Liver (tissue), 8 donors: ENCODE measurements at regions not wholly inside any gene's neighbourhood (a gene's known extent, or its start where the extent isn't known, plus 50 kb on each side); places are given as distances from the start of the nearest gene placed in this dataset.

ENCODE experiments used
- DNase-seq: peaks from one replicate; pipeline ENCODE4 v3.0.0-alpha.2; 2017; ENCODE audit warnings: low spot score
- H3K27ac ChIP-seq, 2 donors: one replicate each; pipeline ENCODE4 v1.7.0; 2013; ENCODE audit warnings: inconsistent platforms in 2 of 2, low read length in 2 of 2, control low read depth in 1 of 2, low read depth in 1 of 2, mild to moderate bottlenecking in 1 of 2
- H3K27me3 ChIP-seq, 4 donors: one replicate each; pipeline versions ENCODE4 v1.6.1 to v1.7.0; 2013; ENCODE audit warnings: low read length in 3 of 4, inconsistent platforms in 1 of 4, mild to moderate bottlenecking in 1 of 4, moderate library complexity in 1 of 4; ENCODE audit not compliant: control insufficient read depth in 4 of 4, insufficient read depth in 4 of 4
- H3K36me3 ChIP-seq, 4 donors: one replicate each; pipeline versions ENCODE4 v1.6.1 to v1.7.0; 2013; ENCODE audit warnings: low read length in 3 of 4, mild to moderate bottlenecking in 3 of 4, low read depth in 1 of 4, moderate library complexity in 1 of 4; ENCODE audit not compliant: control insufficient read depth in 4 of 4, insufficient read depth in 3 of 4
- H3K4me1 ChIP-seq, 4 donors: one replicate each; pipeline versions ENCODE4 v1.6.1 to v1.7.0; 2013; ENCODE audit warnings: low read length in 3 of 4, mild to moderate bottlenecking in 3 of 4, moderate library complexity in 1 of 4; ENCODE audit not compliant: control insufficient read depth in 4 of 4, insufficient read depth in 4 of 4
- H3K4me3 ChIP-seq, 3 donors: one replicate each; pipeline versions ENCODE4 v1.6.1 to v1.7.0; 2013; ENCODE audit warnings: low read length in 3 of 3, control low read depth in 1 of 3, low read depth in 1 of 3, mild to moderate bottlenecking in 1 of 3
- H3K9ac ChIP-seq, 2 donors: one replicate each; pipeline ENCODE4 v1.7.0; 2013; ENCODE audit warnings: low read length in 2 of 2, mild to moderate bottlenecking in 2 of 2, moderate library complexity in 2 of 2, control low read depth in 1 of 2, low read depth in 1 of 2
- H3K9me3 ChIP-seq, 4 donors: one replicate each; pipeline versions ENCODE4 v1.6.1 to v1.7.0; 2013; ENCODE audit warnings: low read length in 3 of 4; ENCODE audit not compliant: control insufficient read depth in 4 of 4
- ATF3 ChIP-seq: IDR thresholded peaks from 2 replicates; pipeline ENCODE4 v1.6.1; 2016; ENCODE audit warnings: antibody characterized with exemption
- CTCF ChIP-seq: fragments of 150-350 bp; IDR thresholded peaks from 2 replicates; pipeline ENCODE4 v1.5.1; 2017; ENCODE audit warnings: improper control_type of control experiment, low read depth, low read length; ENCODE audit not compliant: missing input control
- EGR1 ChIP-seq, 2 donors: IDR thresholded peaks; 2 replicates each; pipeline ENCODE4 v1.6.1; 2016 to 2018; ENCODE audit warnings: antibody characterized with exemption in 2 of 2, low read depth in 2 of 2
- FOXA1 ChIP-seq: IDR thresholded peaks from 2 replicates; pipeline ENCODE4 v1.6.1; 2016; ENCODE audit warnings: antibody characterized with exemption
- GABPA ChIP-seq, 2 donors: IDR thresholded peaks in 1 of 2; conservative IDR thresholded peaks in 1 of 2; 2 replicates each; pipeline ENCODE4 v1.6.1; 2016; ENCODE audit warnings: antibody characterized with exemption in 2 of 2, mild to moderate bottlenecking in 1 of 2, moderate library complexity in 1 of 2
- HNF4A ChIP-seq, 2 donors: conservative IDR thresholded peaks; 2 replicates each; pipeline ENCODE4 v1.6.1; 2016; ENCODE audit warnings: antibody characterized with exemption in 2 of 2, mild to moderate bottlenecking in 2 of 2
- HNF4G ChIP-seq: IDR thresholded peaks from 2 replicates; pipeline ENCODE4 v1.6.1; 2016; ENCODE audit warnings: antibody characterized with exemption
- MAX ChIP-seq: IDR thresholded peaks from 2 replicates; pipeline ENCODE4 v1.6.1; 2016; ENCODE audit warnings: antibody characterized with exemption
- NR2F2 ChIP-seq: IDR thresholded peaks from 2 replicates; pipeline ENCODE4 v1.6.1; 2016; ENCODE audit warnings: antibody characterized with exemption
- RAD21 ChIP-seq, 2 donors: IDR thresholded peaks; 2 replicates each; pipeline ENCODE4 v1.6.1; 2016; ENCODE audit warnings: antibody characterized with exemption in 2 of 2, mild to moderate bottlenecking in 2 of 2
- REST ChIP-seq: IDR thresholded peaks from 2 replicates; pipeline ENCODE4 v1.6.1; 2016; ENCODE audit warnings: antibody characterized with exemption, mild to moderate bottlenecking
- RXRA ChIP-seq, 2 donors: IDR thresholded peaks; 2 replicates each; pipeline ENCODE4 v1.6.1; 2017 to 2018; ENCODE audit warnings: antibody characterized with exemption in 2 of 2, mild to moderate bottlenecking in 1 of 2
- SP1 ChIP-seq: IDR thresholded peaks from 2 replicates; pipeline ENCODE4 v1.6.1; 2018; ENCODE audit warnings: antibody characterized with exemption, mild to moderate bottlenecking
- TAF1 ChIP-seq: conservative IDR thresholded peaks from 2 replicates; pipeline ENCODE4 v1.6.1; 2016; ENCODE audit warnings: antibody characterized with exemption, mild to moderate bottlenecking
- YY1 ChIP-seq: IDR thresholded peaks from 2 replicates; pipeline ENCODE4 v1.6.1; 2016; ENCODE audit warnings: antibody characterized with exemption, mild to moderate bottlenecking
- ZBTB33 ChIP-seq: IDR thresholded peaks from 2 replicates; pipeline ENCODE4 v1.6.1; 2016; ENCODE audit warnings: antibody characterized with exemption
- WGBS: extraction: QIAGEN DNeasy Blood & Tissue Kit; methylation state at CpG from one replicate; pipeline ENCODE4 v1.1.7; 2013; 5-methylcytosine and 5-hydroxymethylcytosine counted together
- donor health status: healthy.
- donor health status: healthy.
- donor health status: healthy.
- donor health status: healthy.
- donor health status: healthy.

- Histone ChIP-seq H3K27ac (no peak overlapping the region), H3K9me3 (peaks cover 0 to 2% (median 0%) of the 10 kb centered on the region in 4 donors), H3K9ac (no peak overlapping the region), H3K4me1 (no peaks in the 10 kb centered on the region), H3K36me3 (no peaks in the 10 kb centered on the region), H3K4me3 (no peak overlapping the region), H3K27me3 (no peaks in the 10 kb centered on the region)
- TF ChIP-seq CTCF (no peak), RXRA (IDR thresholded peaks at IDR 0.05) (no peak), ATF3 (no peak), HNF4G (no peak), GABPA (IDR thresholded peaks at IDR 0.05 in 1 of 2, conservative IDR thresholded peaks at IDR 0.05 in 1 of 2) (no peak), SP1 (no peak), REST (no peak), FOXA1 (no peak), EGR1 (IDR thresholded peaks at IDR 0.05; ENCODE audit: low read depth in 2 of 2) (no peak), MAX (no peak), ZBTB33 (no peak), NR2F2 (no peak), YY1 (no peak), TAF1 (no peak), HNF4A (conservative IDR thresholded peaks at IDR 0.05) (no peak), RAD21 (IDR thresholded peaks at IDR 0.05) (no peak)
- DNase-seq, result no peak
- 81% methylated on average over 2 of the region's 2 CpGs for WGBS
These were observed 560.8 kb downstream of the MCTP2 start for GRCh38 chr15:94792196-94792595.

- H3K9ac ChIP-seq, result no peak overlapping the region
- H3K4me3 ChIP-seq, result no peak overlapping the region
- no peak for DNase-seq
- H3K9me3 ChIP-seq, result peaks cover 0 to 2% (median under 1%) of the 10 kb centered on the region in 4 donors
- no peaks in the 10 kb centered on the region for H3K4me1 ChIP-seq
- TF ChIP-seq RAD21 (IDR thresholded peaks at IDR 0.05) (no peak), SP1 (no peak), REST (no peak)
- H3K36me3 ChIP-seq, result no peaks in the 10 kb centered on the region
- 83% methylated on average over 3 of the region's 3 CpGs for WGBS
- no peaks in the 10 kb centered on the region for H3K27me3 ChIP-seq
- no peak overlapping the region for H3K27ac ChIP-seq
These were observed 561.8 kb downstream of the MCTP2 start for GRCh38 chr15:94793207-94793606.
